SK-N-SH treated with all-trans-retinoic acid at 6 μM for 48 hours (cell line): ENCODE measurements at regions not wholly inside any gene's neighbourhood (a gene's known extent, or its start where the extent isn't known, plus 50 kb on each side); places are given as distances from the start of the nearest gene placed in this dataset.

Experiments
- ATAC-seq: fragments of 200-7000 bp; cut with Tn5 transposase; 3 replicates; pipeline ENCODE4 v1.9.1; 2020; ENCODE audit warnings: mild to moderate bottlenecking, moderate library complexity
- ARNTL ChIP-seq: fragments of 450-650 bp; formaldehyde crosslinking; IDR thresholded peaks from 2 replicates; pipeline ENCODE4 v1.5.0; 2020; ENCODE audit warnings: low read depth, mild to moderate bottlenecking, moderate library complexity, borderline replicate concordance
- CSDC2 ChIP-seq: fragments of 250-450 bp; sonication (Bioruptor Pico); IDR thresholded peaks from 2 replicates; pipeline ENCODE4 v1.5.0; 2020; ENCODE audit warnings: mild to moderate bottlenecking, moderate library complexity
- CSRNP3 ChIP-seq: fragments of 250-450 bp; sonication (Bioruptor Pico); IDR thresholded peaks from 2 replicates; pipeline ENCODE4 v1.5.1; 2021; ENCODE audit warnings: mild to moderate bottlenecking, moderate library complexity
- ESRRG ChIP-seq: fragments of 250-450 bp; sonication (Bioruptor Pico); IDR thresholded peaks from 2 replicates; pipeline ENCODE4 v1.6.1; 2021; ENCODE audit warnings: mild to moderate bottlenecking
- GLIS3 ChIP-seq: fragments of 250-450 bp; sonication (Bioruptor Pico); IDR thresholded peaks from 2 replicates; pipeline ENCODE4 v1.5.0; 2020; ENCODE audit warnings: mild to moderate bottlenecking, moderate library complexity
- ISL1 ChIP-seq: fragments of 250-450 bp; sonication (Bioruptor Pico); IDR thresholded peaks from 2 replicates; pipeline ENCODE4 v2.1.2; 2022; ENCODE audit warnings: mild to moderate bottlenecking, moderate library complexity
- OSR1 ChIP-seq: fragments of 250-450 bp; sonication (Bioruptor Pico); IDR thresholded peaks from 2 replicates; pipeline ENCODE4 v1.8.0; 2022; ENCODE audit warnings: moderate library complexity, mild to moderate bottlenecking, inconsistent platforms
- POU6F1 ChIP-seq: fragments of 250-450 bp; sonication (Bioruptor Pico); IDR thresholded peaks from 2 replicates; pipeline ENCODE4 v1.8.0; 2021; ENCODE audit warnings: low read depth, mild to moderate bottlenecking, moderate library complexity, borderline replicate concordance
- PPARA ChIP-seq: fragments of 250-450 bp; sonication (Bioruptor Pico); IDR thresholded peaks from 2 replicates; pipeline ENCODE4 v1.5.0; 2020; ENCODE audit warnings: mild to moderate bottlenecking, borderline replicate concordance
- SNAI2 ChIP-seq: fragments of 250-450 bp; sonication (Bioruptor Pico); IDR thresholded peaks from 2 replicates; pipeline ENCODE4 v1.5.0; 2020; ENCODE audit warnings: mild to moderate bottlenecking, moderate library complexity
- TOX ChIP-seq: fragments of 250-450 bp; sonication (Bioruptor Pico); IDR thresholded peaks from 2 replicates; pipeline ENCODE4 v1.8.0; 2021; ENCODE audit warnings: mild to moderate bottlenecking, moderate library complexity, borderline replicate concordance
- ZC3H10 ChIP-seq: fragments of 250-450 bp; sonication (Bioruptor Pico); IDR thresholded peaks from 2 replicates; pipeline ENCODE4 v1.5.1; 2021; ENCODE audit warnings: mild to moderate bottlenecking, moderate library complexity
- ZFP30 ChIP-seq: fragments of 450-650 bp; formaldehyde crosslinking; IDR thresholded peaks from 2 replicates; pipeline ENCODE4 v1.5.0; 2022; ENCODE audit warnings: mild to moderate bottlenecking, moderate library complexity
- ZNF70 ChIP-seq: fragments of 450-650 bp; formaldehyde crosslinking; IDR thresholded peaks from 2 replicates; pipeline ENCODE4 v1.5.0; 2020; ENCODE audit warnings: mild to moderate bottlenecking, moderate library complexity
- ZNF8 ChIP-seq: fragments of 450-650 bp; formaldehyde crosslinking; IDR thresholded peaks from 2 replicates; pipeline ENCODE4 v1.5.0; 2020; ENCODE audit warnings: mild to moderate bottlenecking, moderate library complexity
- TF ChIP-seq, protein P1 (sequence below): fragments of 250-450 bp; sonication (Bioruptor Pico); IDR thresholded peaks from 2 replicates; pipeline ENCODE4 v1.5.0; 2020; ENCODE audit warnings: mild to moderate bottlenecking, moderate library complexity
- TF ChIP-seq, protein P2 (sequence below): fragments of 250-450 bp; sonication (Bioruptor Pico); IDR thresholded peaks from 2 replicates; pipeline ENCODE4 v1.8.0; 2020; ENCODE audit warnings: mild to moderate bottlenecking, moderate library complexity, borderline replicate concordance

DNA sequence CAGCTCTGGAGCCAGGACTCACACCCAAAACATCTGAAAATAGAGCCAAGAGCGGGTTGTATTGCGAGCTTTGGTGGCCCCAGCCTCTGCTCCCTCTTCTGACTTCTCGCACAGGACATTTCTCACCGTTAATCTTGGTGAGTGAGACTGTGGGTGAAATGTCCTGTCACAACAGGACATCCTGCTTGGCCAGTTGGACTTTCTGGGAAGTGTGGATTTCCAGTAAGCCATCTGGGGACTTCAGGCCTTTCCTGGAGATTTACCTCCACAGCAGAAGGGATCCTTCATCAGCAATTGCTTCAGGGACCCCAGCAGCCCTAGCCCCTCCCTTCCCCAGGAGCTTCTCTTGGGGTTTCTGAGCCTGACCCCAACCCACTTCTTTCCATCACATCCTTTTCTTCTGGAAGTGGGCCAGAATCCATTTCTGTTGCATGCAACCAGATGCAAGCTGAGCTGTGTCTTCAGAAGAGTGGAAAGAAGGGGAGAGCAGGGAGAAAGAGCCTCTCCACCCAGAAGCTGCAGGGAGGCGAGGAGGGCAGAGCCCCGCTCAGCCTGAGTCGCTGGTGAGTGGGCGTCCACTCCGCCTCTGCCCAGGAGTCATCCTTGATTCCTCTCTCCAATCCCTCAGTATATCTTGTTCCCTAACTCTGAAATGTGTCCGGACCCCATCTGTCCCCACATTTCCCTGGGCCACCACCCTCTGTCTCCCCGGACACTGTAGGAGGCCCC lies 50.3 kb upstream of the GADD45G start:
- no peak for TF ChIP-seq ZNF8
- TF ChIP-seq ZNF70 (CRISPR knock-in tag) = no peak
- TF ChIP-seq, protein P1, sequence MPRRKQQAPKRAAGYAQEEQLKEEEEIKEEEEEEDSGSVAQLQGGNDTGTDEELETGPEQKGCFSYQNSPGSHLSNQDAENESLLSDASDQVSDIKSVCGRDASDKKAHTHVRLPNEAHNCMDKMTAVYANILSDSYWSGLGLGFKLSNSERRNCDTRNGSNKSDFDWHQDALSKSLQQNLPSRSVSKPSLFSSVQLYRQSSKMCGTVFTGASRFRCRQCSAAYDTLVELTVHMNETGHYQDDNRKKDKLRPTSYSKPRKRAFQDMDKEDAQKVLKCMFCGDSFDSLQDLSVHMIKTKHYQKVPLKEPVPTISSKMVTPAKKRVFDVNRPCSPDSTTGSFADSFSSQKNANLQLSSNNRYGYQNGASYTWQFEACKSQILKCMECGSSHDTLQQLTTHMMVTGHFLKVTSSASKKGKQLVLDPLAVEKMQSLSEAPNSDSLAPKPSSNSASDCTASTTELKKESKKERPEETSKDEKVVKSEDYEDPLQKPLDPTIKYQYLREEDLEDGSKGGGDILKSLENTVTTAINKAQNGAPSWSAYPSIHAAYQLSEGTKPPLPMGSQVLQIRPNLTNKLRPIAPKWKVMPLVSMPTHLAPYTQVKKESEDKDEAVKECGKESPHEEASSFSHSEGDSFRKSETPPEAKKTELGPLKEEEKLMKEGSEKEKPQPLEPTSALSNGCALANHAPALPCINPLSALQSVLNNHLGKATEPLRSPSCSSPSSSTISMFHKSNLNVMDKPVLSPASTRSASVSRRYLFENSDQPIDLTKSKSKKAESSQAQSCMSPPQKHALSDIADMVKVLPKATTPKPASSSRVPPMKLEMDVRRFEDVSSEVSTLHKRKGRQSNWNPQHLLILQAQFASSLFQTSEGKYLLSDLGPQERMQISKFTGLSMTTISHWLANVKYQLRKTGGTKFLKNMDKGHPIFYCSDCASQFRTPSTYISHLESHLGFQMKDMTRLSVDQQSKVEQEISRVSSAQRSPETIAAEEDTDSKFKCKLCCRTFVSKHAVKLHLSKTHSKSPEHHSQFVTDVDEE = no peak
- no peak for TF ChIP-seq ZFP30

DNA sequence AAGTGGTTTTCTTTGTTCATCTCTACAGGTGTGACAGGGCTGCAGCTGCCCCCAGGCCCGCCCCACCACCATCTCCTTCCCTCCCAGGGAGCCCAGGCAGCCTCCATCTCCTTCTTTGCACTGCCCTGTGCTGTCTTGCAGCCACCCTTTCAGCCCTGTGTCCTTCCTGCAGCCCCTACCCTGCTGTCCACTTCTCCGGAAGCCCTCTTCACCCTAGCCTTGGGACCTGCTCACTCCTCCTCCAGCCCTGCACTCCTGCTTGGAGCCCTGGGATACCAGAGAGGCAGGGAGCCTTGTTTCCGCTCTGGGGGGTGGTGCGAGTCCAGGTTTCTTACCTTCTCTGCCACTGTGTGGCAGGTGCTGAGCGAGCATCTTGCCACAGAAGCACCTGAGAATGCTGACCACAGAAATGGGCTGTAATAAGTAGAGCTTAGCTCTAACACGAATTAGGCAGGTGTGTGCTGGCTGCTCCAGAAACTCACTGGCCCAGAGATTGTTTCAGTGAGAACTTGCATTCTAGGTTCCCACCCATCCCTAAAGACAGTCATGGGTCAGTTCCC lies 51.3 kb upstream of the GADD45G start:
- TF ChIP-seq PPARA (CRISPR knock-in tag) = no peak
- TF ChIP-seq ESRRG (CRISPR knock-in tag) = no peak
- no peak for TF ChIP-seq POU6F1
- no peak for TF ChIP-seq TOX (CRISPR knock-in tag)
- no peak for TF ChIP-seq ZC3H10 (CRISPR knock-in tag)
- TF ChIP-seq, protein P1 = no peak
- TF ChIP-seq OSR1 = no peak
- TF ChIP-seq ISL1 (CRISPR knock-in tag) = no peak
- no peak for TF ChIP-seq ARNTL (CRISPR knock-in tag)
- ATAC-seq = no peak

More for the DNA sequence above, 50.3 kb upstream of the GADD45G start:
- ATAC-seq = no peak

DNA sequence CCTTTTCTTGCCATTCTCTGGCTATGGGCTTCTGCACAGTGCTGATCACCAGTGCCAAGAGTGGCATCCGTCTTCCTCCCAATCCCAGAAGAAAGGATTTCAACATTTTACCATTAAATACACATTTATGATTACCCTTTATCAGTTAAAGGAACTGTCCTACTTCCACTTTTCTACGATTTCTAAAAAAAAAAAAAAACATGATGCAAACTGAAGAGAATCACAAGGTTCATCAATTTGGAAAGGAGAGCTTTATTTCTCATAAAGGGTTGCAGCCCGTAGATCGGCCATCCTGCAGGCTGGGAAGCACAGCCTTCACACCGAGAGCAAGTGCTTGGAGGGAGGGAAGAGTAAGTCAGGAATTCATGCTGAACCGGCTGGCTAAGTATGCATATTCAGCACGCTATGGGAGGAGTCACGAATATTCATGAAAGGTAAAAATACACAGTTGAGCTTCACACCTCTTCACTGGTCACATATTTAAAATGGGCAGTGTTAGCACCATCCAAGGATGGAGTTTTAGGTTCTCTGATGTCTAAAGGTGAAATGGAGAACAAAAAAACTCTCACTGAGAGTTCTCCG lies 52.5 kb upstream of the SEMA4D start:
- ATAC-seq = no peak
- TF ChIP-seq, protein P2, sequence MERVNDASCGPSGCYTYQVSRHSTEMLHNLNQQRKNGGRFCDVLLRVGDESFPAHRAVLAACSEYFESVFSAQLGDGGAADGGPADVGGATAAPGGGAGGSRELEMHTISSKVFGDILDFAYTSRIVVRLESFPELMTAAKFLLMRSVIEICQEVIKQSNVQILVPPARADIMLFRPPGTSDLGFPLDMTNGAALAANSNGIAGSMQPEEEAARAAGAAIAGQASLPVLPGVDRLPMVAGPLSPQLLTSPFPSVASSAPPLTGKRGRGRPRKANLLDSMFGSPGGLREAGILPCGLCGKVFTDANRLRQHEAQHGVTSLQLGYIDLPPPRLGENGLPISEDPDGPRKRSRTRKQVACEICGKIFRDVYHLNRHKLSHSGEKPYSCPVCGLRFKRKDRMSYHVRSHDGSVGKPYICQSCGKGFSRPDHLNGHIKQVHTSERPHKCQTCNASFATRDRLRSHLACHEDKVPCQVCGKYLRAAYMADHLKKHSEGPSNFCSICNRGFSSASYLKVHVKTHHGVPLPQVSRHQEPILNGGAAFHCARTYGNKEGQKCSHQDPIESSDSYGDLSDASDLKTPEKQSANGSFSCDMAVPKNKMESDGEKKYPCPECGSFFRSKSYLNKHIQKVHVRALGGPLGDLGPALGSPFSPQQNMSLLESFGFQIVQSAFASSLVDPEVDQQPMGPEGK (CRISPR knock-in tag) = no peak
- TF ChIP-seq PPARA (CRISPR knock-in tag) (no peak), SNAI2 (CRISPR knock-in tag) (no peak), POU6F1 (no peak), ESRRG (CRISPR knock-in tag) (no peak), TOX (CRISPR knock-in tag) (no peak), CSRNP3 (CRISPR knock-in tag) (no peak), ZFP30 (no peak), GLIS3 (CRISPR knock-in tag) (no peak), CSDC2 (no peak)
